ENCODE measurements at regions not wholly inside any gene's neighbourhood (a gene's known extent, or its start where the extent isn't known, plus 50 kb on each side); places are given as distances from the start of the nearest gene placed in this dataset.

- no peak for TF ChIP-seq EZH2 (IDR thresholded peaks at IDR 0.05; ENCODE audit: borderline replicate concordance, low read length)
- TF ChIP-seq CTCF (IDR thresholded peaks at IDR 0.05; ENCODE audit: low read length), result no peak
Observed at GRCh38 chr1:193699261-193699660, 512.8 kb upstream of the B3GALT2 start.
